HCT116 (cell line): ENCODE measurements at regions not wholly inside any gene's neighbourhood (a gene's known extent, or its start where the extent isn't known, plus 50 kb on each side); places are given as distances from the start of the nearest gene placed in this dataset.

Experiments
- ATAC-seq: fragments of 200-7000 bp; cut with Tn5 transposase; 2 replicates; pipeline ENCODE4 v1.9.1; 2020; ENCODE audit warnings: mild to moderate bottlenecking, moderate library complexity
- BruUV-seq: library from RNA; stranded (reverse); fragments of 400-500 nt; replicated peaks from 2 replicates; lab custom pipeline; 2021; lab: Mats Ljungman, UMichigan
- CTCF ChIA-PET: fragments of 300-600 bp; sonication (Branson Sonifier 250); formaldehyde crosslinking; loops from one replicate; lab custom pipeline; 2021; ENCODE audit warnings: antibody characterized with exemption; lab: Charles Lee
- POLR2A ChIA-PET: fragments of 300-600, 350-600 bp; sonication (Branson Sonifier 250); formaldehyde crosslinking; loops from one replicate; lab custom pipeline; 2021; ENCODE audit warnings: antibody characterized with exemption; lab: Charles Lee
- RAD21 ChIA-PET, 2 experiments: fragments of 300-600 bp; sonication (Branson Sonifier 250); formaldehyde crosslinking; loops; one replicate each; lab custom pipeline; 2023; ENCODE audit warnings: low total read pairs in 2 of 2; ENCODE audit not compliant: uncharacterized antibody in 2 of 2, unreplicated experiment in 2 of 2, low non-redundant PET in 1 of 2; lab: Charles Lee
- DNase-seq: peaks from one replicate; pipeline ENCODE4 v3.0.0-alpha.2; 2010; ENCODE audit warnings: low read depth, low spot score
- H2AFZ ChIP-seq: fragments of 200-600 bp; shearing (Covaris generic), sonication (generic); 2 replicates; pipeline ENCODE4 v1.6.1; 2017; ENCODE audit warnings: low read depth, mixed run types, mixed read lengths, antibody characterized with exemption, low read length; ENCODE audit not compliant: poor library complexity, severe bottlenecking
- H3K27ac ChIP-seq: 2 replicates; pipeline ENCODE4 v1.5.1; 2012; ENCODE audit warnings: low read depth, low read length
- H3K27me3 ChIP-seq: fragments of 200-600 bp; sonication (generic); 2 replicates; pipeline ENCODE4 v1.6.1; 2016; ENCODE audit warnings: mixed run types, low read length, mixed read lengths; ENCODE audit not compliant: insufficient read depth
- H3K36me3 ChIP-seq, 2 experiments: fragments of 200-500 bp in 1 of 2; fragments of 200-600 bp in 1 of 2; sonication (Bioruptor generic) in 1 of 2; sonication (generic) in 1 of 2; 2 replicates each; pipeline versions ENCODE4 v1.5.1 to v1.6.1; 2014 to 2016; ENCODE audit warnings: low read length in 2 of 2, inconsistent platforms in 1 of 2, mixed read lengths in 1 of 2, mixed run types in 1 of 2; ENCODE audit not compliant: insufficient read depth in 2 of 2, control insufficient read depth in 1 of 2
- H3K4me1 ChIP-seq, 2 experiments: fragments of 200-600 bp in 1 of 2; sonication (generic) in 1 of 2; 2 replicates each; pipeline versions ENCODE4 v1.5.1 to v1.6.1; 2012 to 2017; ENCODE audit warnings: low read length in 2 of 2, inconsistent platforms in 1 of 2, mild to moderate bottlenecking in 1 of 2, mixed read lengths in 1 of 2, mixed run types in 1 of 2, moderate library complexity in 1 of 2; ENCODE audit not compliant: insufficient read depth in 2 of 2, control insufficient read depth in 1 of 2
- H3K4me2 ChIP-seq: fragments of 200-600 bp; sonication (generic); 2 replicates; pipeline ENCODE4 v1.6.1; 2017; ENCODE audit warnings: mixed run types, low read length, mixed read lengths
- H3K4me3 ChIP-seq, 2 experiments: fragments of 200-600 bp in 1 of 2; sonication (generic) in 1 of 2; replicated peaks in 1 of 2; 2 replicates each; pipeline ENCODE4 v1.5.1; 2011 to 2016; ENCODE audit warnings: low read length in 2 of 2, control low read depth in 1 of 2, low read depth in 1 of 2, mild to moderate bottlenecking in 1 of 2, mixed read lengths in 1 of 2, mixed run types in 1 of 2
- H3K79me2 ChIP-seq: fragments of 200-600 bp; sonication (generic); 2 replicates; pipeline ENCODE4 v1.6.1; 2017; ENCODE audit warnings: mild to moderate bottlenecking, mixed run types, low read length, moderate library complexity, mixed read lengths; ENCODE audit not compliant: insufficient read depth
- H3K9ac ChIP-seq: fragments of 200-600 bp; sonication (generic); 2 replicates; pipeline ENCODE4 v1.6.1; 2016; ENCODE audit warnings: low read length, mixed read lengths
- H3K9me2 ChIP-seq: fragments of 200-600 bp; sonication (generic), shearing (Covaris generic); 2 replicates; pipeline ENCODE4 v1.6.1; 2017; ENCODE audit warnings: mixed run types, mild to moderate bottlenecking, moderate library complexity; ENCODE audit not compliant: insufficient read depth
- H3K9me3 ChIP-seq, 2 experiments: fragments of 200-500 bp in 1 of 2; fragments of 200-600 bp in 1 of 2; sonication (Bioruptor generic) in 1 of 2; sonication (generic) in 1 of 2; 2 replicates each; pipeline ENCODE4 v1.6.1; 2014 to 2017; ENCODE audit warnings: low read length in 2 of 2, mixed read lengths in 2 of 2, inconsistent platforms in 1 of 2, low read depth in 1 of 2, mild to moderate bottlenecking in 1 of 2, mixed run types in 1 of 2, moderate library complexity in 1 of 2; ENCODE audit not compliant: control insufficient read depth in 1 of 2, insufficient read depth in 1 of 2
- H4K20me1 ChIP-seq: fragments of 200-600 bp; sonication (generic), shearing (Covaris generic); 2 replicates; pipeline ENCODE4 v1.6.1; 2017; ENCODE audit warnings: mixed run types, mild to moderate bottlenecking, moderate library complexity; ENCODE audit not compliant: insufficient read depth
- ATF3 ChIP-seq: IDR thresholded peaks from 2 replicates; pipeline ENCODE4 v1.6.1; 2012
- ELF1 ChIP-seq: IDR thresholded peaks from 2 replicates; pipeline ENCODE4 v1.6.1; 2012; ENCODE audit warnings: low read depth, borderline replicate concordance
- EZH2phosphoT487 ChIP-seq: fragments of 200-600 bp; IDR thresholded peaks from 2 replicates; pipeline ENCODE4 v1.6.1; 2018; ENCODE audit warnings: antibody characterized with exemption, borderline replicate concordance
- FOSL1 ChIP-seq: IDR thresholded peaks from 2 replicates; pipeline ENCODE4 v1.6.1; 2012; ENCODE audit warnings: low read depth
- POLR2A ChIP-seq: IDR thresholded peaks from 2 replicates; pipeline ENCODE4 v1.7.0; 2011; ENCODE audit warnings: borderline replicate concordance; ENCODE audit not compliant: insufficient read depth, insufficient read length; ENCODE audit errors: extremely low read depth
- RAD21 ChIP-seq: IDR thresholded peaks from 2 replicates; pipeline ENCODE4 v1.6.1; 2012; ENCODE audit warnings: low read depth, mild to moderate bottlenecking
- SIN3A ChIP-seq: IDR thresholded peaks from 2 replicates; pipeline ENCODE4 v1.6.1; 2012; ENCODE audit warnings: low read depth
- SP1 ChIP-seq: IDR thresholded peaks from 2 replicates; pipeline ENCODE4 v1.6.1; 2012; ENCODE audit warnings: low read depth
- SRF ChIP-seq: IDR thresholded peaks from 2 replicates; pipeline ENCODE4 v1.6.1; 2012; ENCODE audit warnings: low read depth
- YY1 ChIP-seq: IDR thresholded peaks from 2 replicates; pipeline ENCODE4 v1.6.1; 2011; ENCODE audit warnings: low read length, low read depth, moderate library complexity, mild to moderate bottlenecking; ENCODE audit not compliant: insufficient replicate concordance; ENCODE audit errors: extremely low read depth
- ZBTB33 ChIP-seq: IDR thresholded peaks from 2 replicates; pipeline ENCODE4 v1.6.1; 2011; ENCODE audit warnings: mild to moderate bottlenecking, low read length, moderate library complexity; ENCODE audit not compliant: insufficient replicate concordance; ENCODE audit errors: extremely low read depth
- ZNF274 ChIP-seq: fragments of 200-500 bp; sonication (Bioruptor generic); IDR thresholded peaks from 2 replicates; pipeline ENCODE4 v1.6.1; 2014; ENCODE audit warnings: mild to moderate bottlenecking, low read depth, low read length, inconsistent platforms
- intact Hi-C: fragments of 100-400 bp; cut with micrococcal nuclease; formaldehyde crosslinking; loops from 2 replicates; pipeline ENCODE4 v1.10.0; 2022

GRCh38 chr2:237189799-237190198 lies 104.1 kb downstream of the COPS8 start:
- TF ChIP-seq ELF1 (no peak), EZH2phosphoT487 (no peak), ZBTB33 (no peak), POLR2A (no peak), SP1 (no peak), RAD21 (no peak), YY1 (no peak), FOSL1 (no peak), SIN3A (no peak), SRF (no peak), ATF3 (no peak), ZNF274 (no peak)
- CTCF ChIA-PET: no interaction called here
- Histone ChIP-seq H3K4me3 (no peak overlapping the region), H3K27me3 (no peaks in the 10 kb centered on the region), H3K9me2 (no peaks in the 10 kb centered on the region), H3K4me2 (no peak overlapping the region), H4K20me1 (no peaks in the 10 kb centered on the region), H3K9me3 (no peaks in the 10 kb centered on the region), H2AFZ (no peak overlapping the region), H3K79me2 (no peaks in the 10 kb centered on the region), H3K9ac (no peak overlapping the region), H3K4me1 (peaks cover 5 to 10% of the 10 kb centered on the region in 2 experiments), H3K36me3 (no peaks in the 10 kb centered on the region), H3K27ac (no peak overlapping the region)
- ATAC-seq (no peak), DNase-seq (no peak)
- RAD21 ChIA-PET: no interaction called here
- intact Hi-C loops: no loop called here
- BruUV-seq: no TSS peak
- POLR2A ChIA-PET: no interaction called here
